ENCODE measurements at regions not wholly inside any gene's neighbourhood (a gene's known extent, or its start where the extent isn't known, plus 50 kb on each side); places are given as distances from the start of the nearest gene placed in this dataset.

- no peak overlapping the region for H3K27ac ChIP-seq
- H3K36me3 ChIP-seq, result no peaks in the 10 kb centered on the region
- H3K4me1 ChIP-seq, result peaks cover 7 to 8% of the 10 kb centered on the region in 2 donors
- TF ChIP-seq, protein P1, sequence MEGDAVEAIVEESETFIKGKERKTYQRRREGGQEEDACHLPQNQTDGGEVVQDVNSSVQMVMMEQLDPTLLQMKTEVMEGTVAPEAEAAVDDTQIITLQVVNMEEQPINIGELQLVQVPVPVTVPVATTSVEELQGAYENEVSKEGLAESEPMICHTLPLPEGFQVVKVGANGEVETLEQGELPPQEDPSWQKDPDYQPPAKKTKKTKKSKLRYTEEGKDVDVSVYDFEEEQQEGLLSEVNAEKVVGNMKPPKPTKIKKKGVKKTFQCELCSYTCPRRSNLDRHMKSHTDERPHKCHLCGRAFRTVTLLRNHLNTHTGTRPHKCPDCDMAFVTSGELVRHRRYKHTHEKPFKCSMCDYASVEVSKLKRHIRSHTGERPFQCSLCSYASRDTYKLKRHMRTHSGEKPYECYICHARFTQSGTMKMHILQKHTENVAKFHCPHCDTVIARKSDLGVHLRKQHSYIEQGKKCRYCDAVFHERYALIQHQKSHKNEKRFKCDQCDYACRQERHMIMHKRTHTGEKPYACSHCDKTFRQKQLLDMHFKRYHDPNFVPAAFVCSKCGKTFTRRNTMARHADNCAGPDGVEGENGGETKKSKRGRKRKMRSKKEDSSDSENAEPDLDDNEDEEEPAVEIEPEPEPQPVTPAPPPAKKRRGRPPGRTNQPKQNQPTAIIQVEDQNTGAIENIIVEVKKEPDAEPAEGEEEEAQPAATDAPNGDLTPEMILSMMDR (IDR thresholded peaks at IDR 0.05), result no peak
- ATAC-seq (no peak), DNase-seq (no peak)
- no peaks in the 10 kb centered on the region for H3K27me3 ChIP-seq
- no peaks in the 10 kb centered on the region for H3K9me3 ChIP-seq
- H3K4me3 ChIP-seq, result no peak overlapping the region
- intact Hi-C loops (cut with DNase I), result no loop called here
These were observed 244.3 kb downstream of the GADD45G start for GRCh38 chr9:89849096-89849495.

DNA sequence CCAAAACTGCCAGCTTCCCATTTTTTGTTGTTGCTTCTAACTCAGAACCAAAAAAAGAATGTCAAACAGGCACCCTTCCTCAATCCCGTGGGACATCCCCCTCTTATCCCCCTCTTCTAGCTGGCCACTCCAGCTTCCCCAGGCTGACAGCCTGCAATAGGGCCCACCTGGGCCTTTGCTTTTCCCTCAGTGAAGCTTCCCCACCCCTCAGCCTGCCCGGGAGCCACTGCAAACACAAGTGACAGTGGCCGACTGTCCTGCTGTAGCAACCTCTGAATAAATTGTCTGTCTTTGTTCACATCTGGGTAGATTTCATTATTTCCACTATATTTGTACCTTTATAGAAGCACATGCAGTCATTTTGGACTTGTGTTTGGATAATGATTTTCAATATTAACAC, 245.3 kb downstream of the GADD45G start:
- ATAC-seq (no peak), DNase-seq (no peak)
- TF ChIP-seq, protein P1 (IDR thresholded peaks at IDR 0.05), result no peak
- Histone ChIP-seq H3K27me3 (no peaks in the 10 kb centered on the region), H3K4me1 (peaks cover 7% of the 10 kb centered on the region in 2 donors), H3K9me3 (no peaks in the 10 kb centered on the region), H3K36me3 (no peaks in the 10 kb centered on the region), H3K27ac (no peak overlapping the region), H3K4me3 (no peak overlapping the region)
- intact Hi-C loops (cut with DNase I), result no loop called here

DNA sequence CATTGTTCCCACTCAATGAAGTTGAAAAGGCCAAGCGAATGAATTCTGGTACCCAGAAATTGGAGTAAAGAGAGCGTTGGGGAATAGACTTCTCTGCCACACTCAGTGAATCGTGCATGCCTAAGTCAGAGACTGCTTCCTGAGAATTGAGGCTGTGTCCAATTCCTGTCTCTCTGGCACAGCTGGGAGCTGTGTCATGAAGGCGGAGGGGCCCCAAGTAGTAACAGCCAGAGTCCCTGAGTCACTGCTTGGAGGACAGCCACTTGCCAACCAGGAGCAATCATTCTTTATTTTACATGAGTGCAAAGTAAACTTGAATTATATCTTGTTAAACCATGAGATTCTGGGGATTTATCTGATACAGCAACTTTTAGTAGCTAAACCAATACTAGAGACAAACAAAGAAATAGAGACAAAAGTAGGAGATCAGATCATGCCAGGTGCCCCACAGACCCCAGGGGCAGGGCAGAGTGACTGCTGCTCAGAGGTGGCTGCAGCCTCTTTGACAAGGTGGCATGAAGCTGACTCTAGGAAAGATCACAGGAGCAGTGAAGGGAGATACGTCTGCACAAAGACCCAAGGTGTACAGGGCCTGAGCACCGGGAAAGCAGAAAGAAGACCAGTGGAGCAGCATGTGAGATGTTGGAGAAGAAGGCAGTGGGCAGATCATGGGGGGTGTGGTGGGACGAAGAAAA, 246.0 kb downstream of the GADD45G start:
- intact Hi-C loops (cut with DNase I), result no loop called here
- TF ChIP-seq, protein P1 (IDR thresholded peaks at IDR 0.05), result no peak
- peak in 2 of 4 donors; percentile 31 to 57 for DNase-seq
- peak; percentile 93 for ATAC-seq
- Histone ChIP-seq H3K4me1 (peaks cover under 1 to 7% of the 10 kb centered on the region in 2 donors), H3K36me3 (no peaks in the 10 kb centered on the region), H3K9me3 (no peaks in the 10 kb centered on the region), H3K27me3 (no peaks in the 10 kb centered on the region), H3K27ac (no peak overlapping the region), H3K4me3 (no peak overlapping the region)

DNA sequence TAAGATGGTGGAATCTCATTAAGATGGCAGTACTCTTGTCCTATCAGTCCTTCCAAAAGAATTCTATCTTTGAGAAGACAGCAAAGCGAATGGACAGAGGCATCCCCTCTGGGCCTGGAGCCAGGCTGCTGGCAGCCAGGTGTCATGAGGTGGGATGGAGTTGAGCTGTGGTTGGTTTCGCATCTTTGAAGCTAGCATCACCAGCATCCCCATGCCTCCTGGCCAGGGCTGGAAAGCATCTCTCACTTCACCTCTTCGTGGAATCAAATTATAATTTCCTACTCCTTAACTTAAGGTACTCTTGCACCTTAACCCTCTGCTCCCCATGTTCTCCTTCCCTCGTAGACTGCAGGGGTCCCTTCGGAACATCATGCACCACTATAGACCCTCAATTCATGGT, 248.3 kb downstream of the GADD45G start:
- no peaks in the 10 kb centered on the region for H3K27me3 ChIP-seq
- TF ChIP-seq, protein P1 (IDR thresholded peaks at IDR 0.05), result no peak
- H3K4me3 ChIP-seq, result no peak overlapping the region
- H3K4me1 ChIP-seq, result peaks cover 0 to 7% of the 10 kb centered on the region in 2 donors
- H3K36me3 ChIP-seq, result no peaks in the 10 kb centered on the region
- DNase-seq (no peak), ATAC-seq (no peak)
- intact Hi-C loops (cut with DNase I), result no loop called here
- no peak overlapping the region for H3K27ac ChIP-seq
- no peaks in the 10 kb centered on the region for H3K9me3 ChIP-seq

- no peak overlapping the region for H3K4me3 ChIP-seq
- no peaks in the 10 kb centered on the region for H3K36me3 ChIP-seq
- intact Hi-C loops (cut with DNase I), result no loop called here
- H3K9me3 ChIP-seq, result no peaks in the 10 kb centered on the region
- no peak for DNase-seq
- TF ChIP-seq, protein P1 (IDR thresholded peaks at IDR 0.05), result no peak
- H3K27me3 ChIP-seq, result no peaks in the 10 kb centered on the region
- H3K4me1 ChIP-seq, result peaks cover 0 to 7% of the 10 kb centered on the region in 2 donors
- no peak for ATAC-seq
- no peak overlapping the region for H3K27ac ChIP-seq
These were observed 249.1 kb downstream of the GADD45G start for GRCh38 chr9:89853931-89854330.
